Lung (tissue), 11 donors: ENCODE measurements at regions not wholly inside any gene's neighbourhood (a gene's known extent, or its start where the extent isn't known, plus 50 kb on each side); places are given as distances from the start of the nearest gene placed in this dataset.

Experiments
- ATAC-seq: fragments of 200-7000 bp; cut with Tn5 transposase; one replicate; pipeline ENCODE4 v1.9.1; 2020; ENCODE audit warnings: moderate number of reproducible peaks; ENCODE audit not compliant: insufficient read depth, low FRiP score
- DNase-seq, 3 donors: peaks; one replicate each; pipeline ENCODE4 v3.0.0-alpha.2; 2013 to 2017
- H3K27ac ChIP-seq, 2 donors: one replicate each; pipeline ENCODE4 v1.5.1; 2013; ENCODE audit warnings: mild to moderate bottlenecking in 2 of 2, moderate library complexity in 2 of 2, control low read depth in 1 of 2, inconsistent platforms in 1 of 2, low read depth in 1 of 2, low read length in 1 of 2
- H3K27me3 ChIP-seq, 3 donors: one replicate each; pipeline ENCODE4 v1.5.1; 2013; ENCODE audit warnings: low read length in 2 of 3; ENCODE audit not compliant: control insufficient read depth in 3 of 3, insufficient read depth in 3 of 3
- H3K36me3 ChIP-seq, 4 donors: one replicate each; pipeline ENCODE4 v1.5.1; 2013; ENCODE audit warnings: low read length in 4 of 4, mild to moderate bottlenecking in 1 of 4, moderate library complexity in 1 of 4; ENCODE audit not compliant: control insufficient read depth in 4 of 4, insufficient read depth in 4 of 4
- H3K4me1 ChIP-seq, 5 donors: one replicate each; pipeline ENCODE4 v1.5.1; 2013; ENCODE audit warnings: low read length in 5 of 5, mild to moderate bottlenecking in 2 of 5, moderate library complexity in 1 of 5; ENCODE audit not compliant: control insufficient read depth in 5 of 5, insufficient read depth in 5 of 5
- H3K4me3 ChIP-seq: one replicate; pipeline ENCODE4 v1.5.1; 2013; ENCODE audit warnings: mild to moderate bottlenecking, control low read depth, moderate library complexity
- H3K9ac ChIP-seq, 2 donors: one replicate each; pipeline ENCODE4 v1.5.1; 2013; ENCODE audit warnings: low read length in 2 of 2, control low read depth in 1 of 2; ENCODE audit not compliant: insufficient read depth in 1 of 2
- H3K9me3 ChIP-seq, 4 donors: one replicate each; pipeline ENCODE4 v1.5.1; 2013; ENCODE audit warnings: low read length in 3 of 4, mild to moderate bottlenecking in 1 of 4, moderate library complexity in 1 of 4; ENCODE audit not compliant: control insufficient read depth in 4 of 4, insufficient read depth in 3 of 4
- WGBS, 2 donors: extraction: QIAGEN DNeasy Blood & Tissue Kit; methylation state at CpG; one replicate each; pipeline ENCODE4 v1.1.7; 2013; 5-methylcytosine and 5-hydroxymethylcytosine counted together
- TF ChIP-seq, protein P1 (sequence below): IDR thresholded peaks from 2 replicates; pipeline ENCODE4 v1.5.1; 2012; ENCODE audit warnings: mild to moderate bottlenecking; ENCODE audit errors: control extremely low read depth, extremely low read depth
- donor health status: control.
- donor health status: control.
- donor health status: Bipolar disorder and iron deficiency.
- donor health status: healthy.
- donor health status: DM: yes; HTN: yes; CAD: no.

DNA sequence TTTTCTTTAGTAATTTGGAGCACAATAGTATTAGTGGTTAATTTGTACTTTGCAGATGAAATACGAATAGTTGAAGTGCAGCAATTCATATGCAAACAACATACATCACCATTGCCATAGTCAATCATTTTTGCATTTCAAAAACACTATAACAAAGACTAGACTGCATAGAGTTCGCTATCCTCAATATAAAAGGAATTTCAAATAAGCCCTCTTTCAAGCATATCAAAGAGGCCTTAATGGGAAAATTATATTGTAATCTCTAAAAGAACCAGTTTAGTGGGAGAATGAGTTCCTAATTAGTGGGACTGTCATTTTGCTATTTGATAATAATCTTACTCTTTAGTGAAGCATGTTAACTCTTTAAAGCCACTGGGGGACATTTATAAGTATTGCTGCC is 2302.3 kb upstream of the C9orf72 start:
- H3K9me3 ChIP-seq, result peaks cover 0 to 3% (median 0%) of the 10 kb centered on the region in 4 donors
- WGBS, 2 donors, result 87% methylated on average over 2 of the region's 2 CpGs
- no peak for DNase-seq
- TF ChIP-seq, protein P1, sequence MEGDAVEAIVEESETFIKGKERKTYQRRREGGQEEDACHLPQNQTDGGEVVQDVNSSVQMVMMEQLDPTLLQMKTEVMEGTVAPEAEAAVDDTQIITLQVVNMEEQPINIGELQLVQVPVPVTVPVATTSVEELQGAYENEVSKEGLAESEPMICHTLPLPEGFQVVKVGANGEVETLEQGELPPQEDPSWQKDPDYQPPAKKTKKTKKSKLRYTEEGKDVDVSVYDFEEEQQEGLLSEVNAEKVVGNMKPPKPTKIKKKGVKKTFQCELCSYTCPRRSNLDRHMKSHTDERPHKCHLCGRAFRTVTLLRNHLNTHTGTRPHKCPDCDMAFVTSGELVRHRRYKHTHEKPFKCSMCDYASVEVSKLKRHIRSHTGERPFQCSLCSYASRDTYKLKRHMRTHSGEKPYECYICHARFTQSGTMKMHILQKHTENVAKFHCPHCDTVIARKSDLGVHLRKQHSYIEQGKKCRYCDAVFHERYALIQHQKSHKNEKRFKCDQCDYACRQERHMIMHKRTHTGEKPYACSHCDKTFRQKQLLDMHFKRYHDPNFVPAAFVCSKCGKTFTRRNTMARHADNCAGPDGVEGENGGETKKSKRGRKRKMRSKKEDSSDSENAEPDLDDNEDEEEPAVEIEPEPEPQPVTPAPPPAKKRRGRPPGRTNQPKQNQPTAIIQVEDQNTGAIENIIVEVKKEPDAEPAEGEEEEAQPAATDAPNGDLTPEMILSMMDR, result no peak
- H3K36me3 ChIP-seq, result no peaks in the 10 kb centered on the region
- no peaks in the 10 kb centered on the region for H3K4me1 ChIP-seq
- H3K27ac ChIP-seq, result no peak overlapping the region
- no peak for ATAC-seq
- H3K4me3 ChIP-seq, result no peak overlapping the region
- no peak overlapping the region for H3K9ac ChIP-seq
- no peaks in the 10 kb centered on the region for H3K27me3 ChIP-seq

DNA sequence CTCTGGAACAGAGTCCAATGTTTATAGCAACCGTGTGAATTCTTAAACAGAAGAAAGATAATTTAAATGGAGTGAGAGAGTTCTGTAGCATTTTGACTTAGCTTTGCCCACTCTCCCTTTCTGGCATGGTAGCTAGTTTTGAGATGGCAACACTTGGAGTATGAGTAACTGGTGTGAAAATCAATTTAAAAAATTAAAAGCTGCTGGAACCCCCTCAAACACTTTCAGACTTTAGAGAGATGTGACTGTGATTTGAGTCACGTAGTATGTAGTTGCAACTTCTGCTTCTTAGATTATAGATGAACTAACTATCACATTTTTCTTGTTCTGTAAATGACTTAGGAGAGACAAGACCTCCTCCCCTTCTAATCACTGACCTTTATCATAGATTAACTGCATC is 2309.5 kb upstream of the C9orf72 start:
- no peak overlapping the region for H3K27ac ChIP-seq
- no peaks in the 10 kb centered on the region for H3K9me3 ChIP-seq
- TF ChIP-seq, protein P1, result no peak
- no peak for ATAC-seq
- H3K27me3 ChIP-seq, result no peaks in the 10 kb centered on the region
- H3K36me3 ChIP-seq, result no peaks in the 10 kb centered on the region
- no peak overlapping the region for H3K9ac ChIP-seq
- 60% methylated on average over 2 of the region's 2 CpGs for WGBS, 2 donors
- DNase-seq, result no peak
- H3K4me3 ChIP-seq, result no peak overlapping the region
- H3K4me1 ChIP-seq, result no peaks in the 10 kb centered on the region

DNA sequence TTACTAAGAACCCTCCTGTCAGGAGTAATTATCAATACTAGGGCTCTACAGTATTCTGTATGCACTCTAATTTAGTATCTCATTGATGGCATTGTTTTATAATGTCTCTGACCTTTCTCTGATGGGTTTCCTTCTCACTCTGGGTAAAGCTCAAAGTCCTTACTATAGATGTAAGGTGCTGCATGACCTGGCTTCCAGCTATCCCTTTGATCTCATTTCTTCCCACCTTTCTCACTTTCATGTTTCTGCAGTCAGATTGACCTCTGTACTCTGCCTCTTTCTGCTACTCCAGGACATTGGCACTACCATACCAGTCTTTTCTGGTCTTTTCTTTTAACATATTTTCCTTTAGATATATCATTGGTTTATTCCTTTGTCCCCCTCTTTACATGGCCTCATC is 2332.8 kb upstream of the C9orf72 start:
- Histone ChIP-seq H3K4me1 (no peaks in the 10 kb centered on the region), H3K9me3 (no peaks in the 10 kb centered on the region), H3K27me3 (no peaks in the 10 kb centered on the region), H3K27ac (no peak overlapping the region), H3K9ac (no peak overlapping the region), H3K4me3 (no peak overlapping the region), H3K36me3 (no peaks in the 10 kb centered on the region)
- DNase-seq (no peak), ATAC-seq (no peak)
- TF ChIP-seq, protein P1, result no peak

DNA sequence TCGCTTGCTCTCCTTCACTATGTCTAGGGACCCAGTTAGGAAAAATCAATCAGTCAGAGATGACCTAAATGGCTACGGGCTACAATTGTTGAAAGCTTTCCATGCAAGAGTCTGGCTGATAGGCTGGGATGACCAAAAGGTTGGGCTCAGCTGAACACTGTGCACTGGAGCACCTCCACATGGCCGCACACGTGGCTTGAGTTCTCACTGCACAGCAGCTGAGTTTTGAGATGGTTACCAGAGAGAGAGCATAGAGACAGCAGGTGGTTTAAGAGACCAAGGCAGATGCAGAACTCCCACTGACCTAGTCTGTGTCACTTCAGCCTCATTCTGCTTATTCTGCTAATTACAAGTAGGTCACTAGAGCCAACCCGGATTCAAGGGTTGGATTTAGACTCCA is 2354.8 kb upstream of the C9orf72 start:
- Histone ChIP-seq H3K4me1 (no peaks in the 10 kb centered on the region), H3K4me3 (no peak overlapping the region), H3K36me3 (no peaks in the 10 kb centered on the region), H3K27me3 (no peaks in the 10 kb centered on the region), H3K27ac (no peak overlapping the region), H3K9ac (no peak overlapping the region), H3K9me3 (peaks cover 0 to 4% (median 0%) of the 10 kb centered on the region in 4 donors)
- ATAC-seq, result no peak
- TF ChIP-seq, protein P1, result no peak
- WGBS, 2 donors, result 87 to 93% methylated on average over 5 of the region's 5 CpGs
- no peak for DNase-seq
